DMS53 (cell line): ENCODE measurements at regions not wholly inside any gene's neighbourhood (a gene's known extent, or its start where the extent isn't known, plus 50 kb on each side); places are given as distances from the start of the nearest gene placed in this dataset.

Source experiments
- DNase-seq: peaks from one replicate; lab custom pipeline; 2025; lab: John Stamatoyannopoulos, UW

DNA sequence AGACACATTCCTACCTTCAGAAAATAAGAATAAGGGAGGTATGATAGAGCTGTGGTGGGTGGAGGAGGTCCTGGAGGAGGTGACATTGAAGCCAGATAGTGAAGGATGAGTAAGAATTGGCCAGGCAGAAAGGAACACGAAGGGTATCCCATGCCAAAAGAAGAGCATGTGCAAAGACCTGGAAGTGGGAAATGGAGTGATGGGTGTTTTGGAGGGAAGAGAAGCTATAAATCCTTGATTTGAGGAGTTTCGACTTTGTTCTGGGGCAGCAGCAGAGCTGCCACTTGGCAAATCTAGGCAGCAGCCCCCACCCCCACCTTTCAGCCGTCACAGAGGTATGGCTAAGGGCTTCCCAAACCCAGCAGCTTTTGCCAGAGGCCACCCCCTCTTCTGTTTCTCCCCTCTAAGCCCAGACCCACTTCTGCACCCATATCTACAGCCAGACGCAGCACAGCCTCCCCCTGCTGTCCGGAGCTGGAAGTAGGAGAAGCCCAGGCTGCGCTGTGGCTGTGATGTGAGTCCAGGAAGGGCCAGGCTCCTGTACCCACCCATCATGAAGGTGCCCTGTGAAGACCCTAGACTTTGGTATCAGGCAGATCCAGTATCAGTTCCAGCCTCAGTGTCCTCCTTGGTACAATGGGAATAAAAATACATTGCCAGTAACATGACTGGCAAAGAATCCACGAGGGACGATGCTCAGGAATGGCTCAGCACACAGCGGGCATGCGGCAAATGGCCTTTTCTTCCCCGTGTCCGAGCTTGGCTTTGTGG lies 188.7 kb upstream of the LINGO1 start:
- peak; percentile 72 for DNase-seq

DNA sequence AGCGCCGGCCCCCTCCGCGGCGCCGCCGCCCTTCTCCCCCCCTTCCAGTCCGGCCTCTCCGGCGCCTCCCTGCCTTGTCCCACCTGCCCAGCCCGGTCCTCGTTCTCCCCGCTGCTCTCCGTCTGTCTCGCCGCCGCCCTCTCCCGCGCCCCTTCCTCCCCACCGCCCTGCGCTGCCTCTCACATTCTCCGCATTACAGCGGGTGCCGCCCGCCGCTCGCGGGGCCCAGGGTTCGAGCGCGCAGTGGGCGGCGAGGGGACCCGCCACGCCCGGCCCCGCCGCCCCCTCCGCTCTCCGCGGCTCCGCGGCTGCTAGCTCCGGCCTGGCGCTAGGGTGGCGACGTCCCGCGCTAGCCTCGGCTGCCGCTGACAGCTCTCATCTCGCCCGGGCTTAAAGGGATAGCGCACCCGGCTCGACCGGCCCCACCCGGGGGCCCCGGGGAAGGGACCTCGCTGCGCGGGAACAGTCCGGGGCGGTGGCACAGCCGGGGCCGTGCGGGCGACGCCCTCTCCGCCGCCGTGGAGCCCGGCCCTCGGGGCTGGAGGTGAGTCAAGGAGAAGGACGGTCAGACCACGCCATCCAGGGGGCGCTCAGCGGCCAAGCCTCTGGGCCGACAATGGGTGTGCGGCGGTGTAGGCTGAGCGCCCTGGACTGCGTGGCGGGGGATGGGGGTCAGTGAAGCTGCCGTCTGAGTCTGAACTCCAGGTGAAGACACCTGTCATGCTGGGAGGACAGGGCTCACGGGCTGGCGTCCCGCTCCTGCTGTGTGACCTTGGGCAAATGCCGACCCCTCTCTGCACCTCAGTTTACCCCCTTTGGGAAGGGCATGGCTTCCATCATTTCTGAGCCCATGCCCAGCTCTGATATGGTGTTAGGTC lies 187.4 kb upstream of the LINGO1 start:
- peak; percentile 51 for DNase-seq

- DNase-seq, result peak; percentile 23
These were observed 186.5 kb upstream of the LINGO1 start for GRCh38 chr15:77819048-77819850.

DNA sequence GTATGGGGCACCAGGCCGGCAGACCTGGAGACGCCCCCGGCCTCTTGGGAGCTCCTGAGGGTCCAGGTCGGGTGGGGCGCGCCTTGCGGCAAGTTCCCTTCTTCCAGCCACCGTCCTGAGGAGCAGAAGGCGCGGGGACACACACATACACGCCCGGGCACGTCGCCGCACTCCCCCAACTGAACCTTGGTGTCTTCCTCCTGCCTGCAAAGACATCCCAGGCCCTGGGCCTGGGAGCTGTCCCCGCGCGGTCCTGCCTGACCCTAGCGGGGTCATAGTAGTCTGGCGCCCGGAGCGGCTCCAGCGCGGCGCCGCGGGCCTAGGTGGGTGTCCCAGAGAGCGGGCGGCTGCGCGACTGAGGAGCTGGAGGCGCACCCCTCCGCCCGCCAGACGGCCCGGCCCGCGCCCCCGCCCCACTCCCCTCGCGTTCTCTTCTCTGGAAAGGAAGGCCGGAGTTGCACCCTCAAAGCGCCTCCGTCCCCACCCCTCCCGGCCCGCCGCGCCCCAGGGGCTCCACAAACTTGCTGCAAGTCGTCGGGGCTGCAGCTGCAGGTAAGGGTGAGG lies 185.9 kb upstream of the LINGO1 start:
- no peak for DNase-seq

DNA sequence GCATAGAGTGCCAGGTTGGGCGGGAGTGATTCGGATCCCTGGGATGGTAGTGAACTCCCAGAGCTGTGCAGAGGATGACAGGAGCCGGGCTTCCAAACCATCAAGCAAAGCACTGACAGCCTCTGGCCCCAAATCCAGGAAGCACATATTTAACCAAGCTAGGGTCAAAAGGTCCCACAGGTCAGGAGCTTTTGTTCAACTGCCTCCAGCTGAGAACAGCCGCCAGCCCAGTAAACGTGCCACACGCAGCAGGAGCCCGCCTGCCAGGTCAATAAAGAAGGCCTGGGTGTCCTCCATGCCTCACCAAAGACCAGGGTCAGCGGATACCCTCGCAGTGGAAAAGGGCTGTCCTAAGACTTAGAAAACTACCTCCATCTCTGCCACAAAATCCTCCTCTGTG lies 184.7 kb upstream of the LINGO1 start:
- DNase-seq, result no peak

DNA sequence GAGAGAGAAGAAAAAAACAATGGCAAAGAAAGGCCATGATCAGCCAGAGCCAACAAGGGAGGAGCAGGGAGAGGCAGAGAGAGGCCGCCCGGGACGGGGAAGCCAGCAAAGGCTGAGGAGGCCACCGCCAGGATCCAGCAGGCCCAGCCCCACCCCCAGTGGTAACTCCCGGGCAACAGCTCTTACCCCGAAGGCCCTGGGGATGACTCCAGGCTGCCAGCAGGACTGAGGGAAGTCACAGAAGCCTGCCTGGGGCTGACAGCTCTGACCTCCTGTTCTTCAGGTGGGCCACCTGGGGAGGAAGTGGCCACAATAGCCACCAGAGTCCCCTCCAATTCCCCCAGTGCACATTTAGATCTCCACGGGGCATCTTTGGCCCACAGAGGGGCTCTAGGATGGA lies 184.3 kb upstream of the LINGO1 start:
- DNase-seq, result no peak

DNA sequence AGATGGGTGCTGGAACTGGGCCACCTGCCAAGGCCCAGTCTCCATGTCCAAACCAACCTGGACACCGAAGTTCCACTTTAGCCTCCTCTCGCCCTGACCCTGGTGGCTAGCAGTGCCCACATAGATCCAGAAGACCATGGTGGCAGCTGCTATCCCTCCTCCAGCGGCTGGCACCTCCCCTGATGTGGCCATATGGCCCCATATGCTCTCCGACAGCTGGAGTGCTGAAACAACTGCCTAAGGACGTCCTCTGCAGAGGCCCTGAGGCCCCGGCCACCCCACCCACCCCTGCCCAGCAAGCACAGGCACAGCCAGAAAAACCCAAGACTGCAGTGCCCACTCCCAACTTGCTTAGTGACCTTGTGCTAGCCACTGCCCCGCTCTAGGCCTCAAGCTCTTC lies 182.3 kb upstream of the LINGO1 start:
- no peak for DNase-seq

GRCh38 chr15:77812664-77813063 lies 180.0 kb upstream of the LINGO1 start:
- no peak for DNase-seq

GRCh38 chr15:77811270-77811669 lies 178.6 kb upstream of the LINGO1 start:
- no peak for DNase-seq

GRCh38 chr15:77810130-77810571 lies 177.4 kb upstream of the LINGO1 start:
- no peak for DNase-seq

GRCh38 chr15:77808581-77809177 lies 176.0 kb upstream of the LINGO1 start:
- no peak for DNase-seq

GRCh38 chr15:77808075-77808474 lies 175.4 kb upstream of the LINGO1 start:
- DNase-seq, result no peak

GRCh38 chr15:77807611-77808010 lies 174.9 kb upstream of the LINGO1 start:
- no peak for DNase-seq

GRCh38 chr15:77807115-77807514 lies 174.4 kb upstream of the LINGO1 start:
- no peak for DNase-seq

DNA sequence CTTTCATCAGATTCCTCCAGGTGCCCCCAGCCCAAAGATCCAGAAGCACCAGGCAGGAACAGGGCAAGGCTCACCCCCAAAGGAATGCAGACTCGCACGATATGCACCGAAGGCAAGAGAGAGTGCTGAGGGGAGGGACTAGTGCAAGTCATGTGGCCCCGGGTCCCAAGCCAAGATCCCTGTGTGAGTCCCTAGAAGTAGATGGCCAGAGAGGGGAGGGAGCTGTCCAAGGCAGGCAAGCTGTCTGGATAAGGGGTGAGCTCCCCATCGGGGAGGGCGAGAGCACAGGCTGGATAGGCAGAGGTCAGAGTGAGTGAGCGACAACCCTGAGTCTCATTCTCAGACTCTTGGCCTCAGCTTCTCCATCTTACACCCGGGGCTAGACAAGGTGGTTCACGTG lies 171.5 kb upstream of the LINGO1 start:
- no peak for DNase-seq

- DNase-seq, result no peak
These were observed 170.8 kb upstream of the LINGO1 start for GRCh38 chr15:77803487-77803886.

- no peak for DNase-seq
These were observed 167.6 kb upstream of the LINGO1 start for GRCh38 chr15:77800305-77800704.

- no peak for DNase-seq
These were observed 166.1 kb upstream of the LINGO1 start for GRCh38 chr15:77798847-77799246.

DNA sequence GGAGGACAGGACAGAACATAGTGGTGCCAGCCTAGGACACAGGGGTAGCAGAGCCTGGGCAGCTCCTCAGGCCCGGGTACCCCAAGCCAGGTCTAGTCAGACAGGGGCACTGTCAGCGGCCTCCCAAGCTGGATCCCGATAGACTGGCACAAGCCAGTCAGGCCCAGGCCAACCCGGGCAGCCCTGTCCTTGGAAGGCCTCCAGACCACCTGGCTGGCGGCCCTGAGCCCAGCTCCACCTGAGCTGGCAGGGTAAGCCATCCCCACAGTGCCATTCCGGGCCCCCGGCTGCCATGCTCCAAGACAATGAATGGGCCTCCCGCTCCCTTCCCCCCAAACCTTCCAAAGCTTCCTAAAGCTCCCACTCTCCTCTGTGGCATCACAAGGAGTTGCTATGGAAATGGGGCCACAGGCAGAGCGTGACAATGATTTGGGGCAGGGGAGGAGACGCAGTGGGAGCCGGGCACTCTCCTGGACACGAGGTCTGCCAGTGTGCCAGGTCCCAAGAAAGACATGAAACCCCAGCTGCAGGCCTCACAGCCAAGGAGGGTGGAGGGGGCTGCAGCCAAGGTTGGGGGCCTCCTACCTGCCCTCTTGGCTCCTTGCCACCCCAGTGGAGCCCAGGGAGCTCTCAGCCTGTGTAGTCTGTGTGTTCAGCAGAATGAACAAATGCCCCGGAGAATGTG lies 165.6 kb upstream of the LINGO1 start:
- no peak for DNase-seq

DNA sequence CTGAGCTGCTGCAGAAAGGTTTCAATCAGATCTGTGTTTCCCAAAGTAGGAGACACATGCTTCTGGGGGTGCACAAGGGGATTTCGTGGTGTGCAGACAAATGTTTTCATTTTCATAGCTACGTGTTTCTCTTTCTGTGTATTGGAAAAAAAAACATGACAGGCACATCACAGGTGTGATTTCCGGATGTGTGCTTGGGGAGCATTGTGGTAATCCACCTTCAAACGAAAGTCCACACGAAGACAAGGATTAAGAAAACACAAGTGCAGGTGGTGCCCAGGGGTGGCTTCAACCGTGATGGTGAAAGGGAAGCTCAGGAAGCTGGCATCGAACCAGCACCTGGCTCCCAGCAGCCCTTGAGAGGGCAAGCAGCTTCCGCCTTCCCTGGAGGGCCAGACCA lies 164.6 kb upstream of the LINGO1 start:
- peak; percentile 31 for DNase-seq
